ENCODE measurements at regions not wholly inside any gene's neighbourhood (a gene's known extent, or its start where the extent isn't known, plus 50 kb on each side); places are given as distances from the start of the nearest gene placed in this dataset.

DNA sequence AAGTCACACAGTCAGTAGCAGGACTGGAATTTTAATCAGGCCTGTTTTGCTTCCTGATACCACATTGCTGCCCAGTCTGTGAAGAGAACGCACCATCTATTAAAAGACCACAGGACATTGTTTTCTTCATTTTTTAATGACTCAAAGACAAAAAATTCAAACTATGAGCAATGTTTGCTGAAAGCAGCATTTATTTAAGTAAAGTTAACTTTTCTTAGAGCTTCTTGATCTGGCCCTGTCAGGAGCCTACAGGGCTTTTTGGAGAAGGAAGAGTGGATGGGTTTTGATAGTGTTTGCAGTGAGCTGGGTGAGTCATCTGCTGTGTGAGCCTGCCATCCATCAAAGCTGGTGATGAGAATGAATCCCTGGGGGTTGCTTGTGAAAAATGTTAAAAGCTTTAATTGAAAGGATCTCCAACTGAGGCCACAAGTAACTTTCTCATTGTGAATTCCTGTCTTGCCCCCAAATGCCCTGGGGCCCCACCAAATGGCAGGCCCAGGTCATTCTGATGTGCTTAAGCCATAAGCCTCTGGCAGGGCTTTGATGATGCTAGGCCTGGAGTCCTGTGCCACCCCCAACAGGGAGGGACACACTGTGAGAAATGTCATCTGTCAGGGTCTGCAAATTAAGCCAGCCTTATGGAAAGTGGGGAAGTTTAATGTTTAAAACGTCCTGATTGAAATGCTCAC is 136.2 kb upstream of the PFN2 start:
- H3K36me3 ChIP-seq = no peaks in the 10 kb centered on the region
- no peak overlapping the region for H3K27ac ChIP-seq
- DNase-seq (no peak), ATAC-seq (no peak)
- TF ChIP-seq, protein P1, sequence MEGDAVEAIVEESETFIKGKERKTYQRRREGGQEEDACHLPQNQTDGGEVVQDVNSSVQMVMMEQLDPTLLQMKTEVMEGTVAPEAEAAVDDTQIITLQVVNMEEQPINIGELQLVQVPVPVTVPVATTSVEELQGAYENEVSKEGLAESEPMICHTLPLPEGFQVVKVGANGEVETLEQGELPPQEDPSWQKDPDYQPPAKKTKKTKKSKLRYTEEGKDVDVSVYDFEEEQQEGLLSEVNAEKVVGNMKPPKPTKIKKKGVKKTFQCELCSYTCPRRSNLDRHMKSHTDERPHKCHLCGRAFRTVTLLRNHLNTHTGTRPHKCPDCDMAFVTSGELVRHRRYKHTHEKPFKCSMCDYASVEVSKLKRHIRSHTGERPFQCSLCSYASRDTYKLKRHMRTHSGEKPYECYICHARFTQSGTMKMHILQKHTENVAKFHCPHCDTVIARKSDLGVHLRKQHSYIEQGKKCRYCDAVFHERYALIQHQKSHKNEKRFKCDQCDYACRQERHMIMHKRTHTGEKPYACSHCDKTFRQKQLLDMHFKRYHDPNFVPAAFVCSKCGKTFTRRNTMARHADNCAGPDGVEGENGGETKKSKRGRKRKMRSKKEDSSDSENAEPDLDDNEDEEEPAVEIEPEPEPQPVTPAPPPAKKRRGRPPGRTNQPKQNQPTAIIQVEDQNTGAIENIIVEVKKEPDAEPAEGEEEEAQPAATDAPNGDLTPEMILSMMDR (IDR thresholded peaks at IDR 0.05) = no peak
- no peaks in the 10 kb centered on the region for H3K9me3 ChIP-seq
- H3K4me1 ChIP-seq = no peaks in the 10 kb centered on the region
- H3K4me3 ChIP-seq = no peak overlapping the region
- intact Hi-C loops (cut with DNase I) = no loop called here
- no peaks in the 10 kb centered on the region for H3K27me3 ChIP-seq (ENCODE audit: low read depth)

DNA sequence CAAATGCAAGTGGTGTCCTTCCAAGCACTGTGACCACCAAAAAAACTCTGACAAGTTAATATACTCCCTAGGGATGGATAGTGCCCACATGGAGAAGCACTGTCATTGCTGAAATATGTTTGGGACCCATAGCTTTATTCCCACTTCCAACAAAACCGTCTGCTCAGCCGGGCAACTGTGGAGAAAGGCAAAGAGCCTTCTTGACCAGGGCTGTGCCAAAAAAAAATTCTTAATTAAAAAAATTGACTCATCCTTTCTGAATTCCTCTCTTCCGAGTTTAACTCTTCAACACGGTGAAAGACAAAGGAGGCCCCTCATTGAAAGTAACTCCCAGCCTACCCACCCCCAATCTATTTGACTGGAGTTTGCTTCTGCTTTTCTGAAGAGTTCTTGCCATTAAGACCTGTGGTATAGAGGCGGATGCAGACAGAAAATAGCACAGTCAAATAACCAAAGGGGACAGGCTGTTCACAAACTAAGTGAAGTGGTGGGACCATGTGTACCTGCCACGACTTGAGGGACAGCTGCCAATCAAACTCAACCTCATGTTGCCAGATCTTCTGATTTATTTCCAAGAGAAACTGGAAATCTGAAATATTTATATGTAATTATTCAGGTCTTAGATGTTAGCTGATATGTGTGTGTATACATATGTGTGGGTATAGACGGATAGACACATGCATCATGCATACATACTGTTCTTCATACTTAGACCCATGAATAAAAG is 135.4 kb upstream of the PFN2 start:
- H3K9me3 ChIP-seq = no peaks in the 10 kb centered on the region
- H3K27ac ChIP-seq = no peak overlapping the region
- H3K4me1 ChIP-seq = no peaks in the 10 kb centered on the region
- no peaks in the 10 kb centered on the region for H3K27me3 ChIP-seq (ENCODE audit: low read depth)
- H3K4me3 ChIP-seq = no peak overlapping the region
- intact Hi-C loops (cut with DNase I) = no loop called here
- DNase-seq (no peak), ATAC-seq (no peak)
- H3K36me3 ChIP-seq = no peaks in the 10 kb centered on the region
- TF ChIP-seq, protein P1 (IDR thresholded peaks at IDR 0.05) = no peak

DNA sequence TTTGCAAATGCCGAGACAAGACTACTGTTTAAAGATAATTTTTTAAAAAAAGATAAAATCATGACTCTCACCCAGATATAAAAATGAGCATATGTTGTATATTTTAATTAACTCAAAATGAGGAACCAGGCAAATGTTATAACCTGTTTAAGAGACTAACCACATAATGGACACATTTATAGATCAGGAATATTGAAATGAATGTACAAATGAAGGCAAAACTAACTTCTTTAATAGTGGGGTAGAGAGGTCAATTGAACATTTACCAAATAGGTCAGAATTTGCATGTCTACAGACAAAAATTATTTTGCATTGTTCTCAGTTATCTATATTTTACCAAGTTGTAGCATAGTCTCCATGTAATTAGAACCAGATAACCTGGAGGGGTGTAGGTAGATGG is 134.3 kb upstream of the PFN2 start:
- Histone ChIP-seq H3K27ac (no peak overlapping the region), H3K9me3 (no peaks in the 10 kb centered on the region), H3K4me1 (no peaks in the 10 kb centered on the region), H3K4me3 (no peak overlapping the region), H3K27me3 (ENCODE audit: low read depth) (no peaks in the 10 kb centered on the region), H3K36me3 (no peaks in the 10 kb centered on the region)
- TF ChIP-seq, protein P1 (IDR thresholded peaks at IDR 0.05) = no peak
- intact Hi-C loops (cut with DNase I) = no loop called here
- ATAC-seq (no peak), DNase-seq (no peak)

DNA sequence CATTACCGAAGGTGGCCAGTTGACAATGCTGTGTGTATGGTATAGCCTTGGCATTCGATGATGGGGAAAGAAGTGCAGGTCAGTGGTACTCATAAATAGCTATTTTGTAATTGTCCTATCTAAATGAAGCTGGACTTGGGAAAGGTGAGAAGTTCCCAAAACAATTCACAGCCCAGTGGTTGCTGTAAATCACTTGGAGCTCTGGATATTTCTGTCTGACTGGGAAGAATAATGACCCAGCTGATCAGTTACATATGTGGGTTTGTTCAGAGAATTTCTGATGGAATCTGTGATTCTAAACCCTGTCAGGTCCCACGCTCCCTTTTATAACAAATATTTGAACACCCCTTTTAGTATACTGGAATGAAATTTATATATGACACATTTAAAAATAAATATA is 133.9 kb upstream of the PFN2 start:
- Histone ChIP-seq H3K27me3 (ENCODE audit: low read depth) (no peaks in the 10 kb centered on the region), H3K36me3 (no peaks in the 10 kb centered on the region), H3K4me3 (no peak overlapping the region), H3K4me1 (no peaks in the 10 kb centered on the region), H3K9me3 (no peaks in the 10 kb centered on the region), H3K27ac (no peak overlapping the region)
- TF ChIP-seq, protein P1 (IDR thresholded peaks at IDR 0.05) = no peak
- no peak for ATAC-seq
- intact Hi-C loops (cut with DNase I) = no loop called here
- DNase-seq = no peak

DNA sequence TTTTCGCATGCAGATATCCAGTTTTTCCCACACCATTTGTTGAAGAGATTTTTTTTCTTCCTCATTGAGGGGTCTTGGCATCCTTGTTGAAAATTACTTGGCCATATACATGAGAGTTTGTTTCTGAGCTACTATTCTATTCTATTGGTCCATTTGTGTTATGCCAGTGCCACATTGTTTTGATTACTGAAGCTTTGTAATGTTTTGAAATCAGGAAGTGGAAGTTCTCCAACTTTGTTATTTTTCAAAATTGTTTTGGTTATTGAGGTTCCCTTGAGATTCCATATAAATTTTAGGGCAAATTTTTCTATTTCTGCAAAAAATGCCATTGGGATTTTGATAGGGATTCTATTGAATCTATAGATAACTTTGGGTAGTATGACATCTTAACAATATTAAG is 130.3 kb upstream of the PFN2 start:
- TF ChIP-seq, protein P1 (IDR thresholded peaks at IDR 0.05) = no peak
- intact Hi-C loops (cut with DNase I) = no loop called here
- no peak for ATAC-seq
- H3K4me3 ChIP-seq = no peak overlapping the region
- no peaks in the 10 kb centered on the region for H3K36me3 ChIP-seq
- no peak overlapping the region for H3K27ac ChIP-seq
- DNase-seq = no peak
- H3K4me1 ChIP-seq = no peaks in the 10 kb centered on the region
- no peaks in the 10 kb centered on the region for H3K9me3 ChIP-seq
- no peaks in the 10 kb centered on the region for H3K27me3 ChIP-seq (ENCODE audit: low read depth)

Measured in lower lobe of right lung (tissue), 2 donors.